ENCODE measurements at regions not wholly inside any gene's neighbourhood (a gene's known extent, or its start where the extent isn't known, plus 50 kb on each side); places are given as distances from the start of the nearest gene placed in this dataset.
A peak's percentile ranks its signal among the peaks of the same experiment; 100 is the strongest.

GRCh38 chr3:106372806-106373190, 504.0 kb upstream of the CBLB start:
- Histone ChIP-seq H3K27me3 (replicated peaks in 2 of 5; ENCODE audit: control insufficient read depth in 4 of 5, insufficient read depth in 5 of 5, low read length in 4 of 5) (no peaks in the 10 kb centered on the region), H3K4me3 (ENCODE audit: control insufficient read depth in 1 of 7, extremely low read depth in 1 of 7, insufficient read depth in 4 of 7, low read depth in 2 of 7, low read length in 6 of 7) (no peak overlapping the region), H3K4me1 (ENCODE audit: control extremely low read depth in 1 of 4, control insufficient read depth in 4 of 4, insufficient read depth in 4 of 4, low read length in 3 of 4) (no peaks in the 10 kb centered on the region), H3K36me3 (ENCODE audit: control insufficient read depth in 4 of 4, insufficient read depth in 4 of 4, low read length in 3 of 4) (no peaks in the 10 kb centered on the region), H3K27ac (ENCODE audit: insufficient read depth in 1 of 2, low read depth in 1 of 2, low read length in 2 of 2, poor library complexity in 1 of 2, severe bottlenecking in 2 of 2) (no peak overlapping the region), H3K9me3 (ENCODE audit: control extremely low read depth in 1 of 5, control insufficient read depth in 4 of 5, insufficient read depth in 2 of 5, low read depth in 1 of 5, low read length in 4 of 5) (no peaks in the 10 kb centered on the region)
- POLR2A ChIA-PET = no interaction called here
- no peak for DNase-seq
- no CpG with 5 or more reads among the region's 1 CpG for WGBS (ENCODE audit: insufficient coverage)
- CTCF ChIA-PET = no interaction called here

- Histone ChIP-seq H3K36me3 (ENCODE audit: control insufficient read depth in 4 of 4, insufficient read depth in 4 of 4, low read length in 3 of 4) (no peaks in the 10 kb centered on the region), H3K9me3 (ENCODE audit: control extremely low read depth in 1 of 5, control insufficient read depth in 4 of 5, insufficient read depth in 2 of 5, low read depth in 1 of 5, low read length in 4 of 5) (no peaks in the 10 kb centered on the region), H3K27me3 (replicated peaks in 2 of 5; ENCODE audit: control insufficient read depth in 4 of 5, insufficient read depth in 5 of 5, low read length in 4 of 5) (no peaks in the 10 kb centered on the region), H3K4me1 (ENCODE audit: control extremely low read depth in 1 of 4, control insufficient read depth in 4 of 4, insufficient read depth in 4 of 4, low read length in 3 of 4) (no peaks in the 10 kb centered on the region), H3K27ac (ENCODE audit: insufficient read depth in 1 of 2, low read depth in 1 of 2, low read length in 2 of 2, poor library complexity in 1 of 2, severe bottlenecking in 2 of 2) (no peak overlapping the region), H3K4me3 (ENCODE audit: control insufficient read depth in 1 of 7, extremely low read depth in 1 of 7, insufficient read depth in 4 of 7, low read depth in 2 of 7, low read length in 6 of 7) (no peak overlapping the region)
- POLR2A ChIA-PET = no interaction called here
- CTCF ChIA-PET = no interaction called here
- no peak for DNase-seq
- WGBS (ENCODE audit: insufficient coverage) = 98% methylated on average over 5 of the region's 5 CpGs
Observed at GRCh38 chr3:106376016-106376570, 507.3 kb upstream of the CBLB start.

GRCh38 chr3:106379251-106379750, 510.5 kb upstream of the CBLB start:
- Histone ChIP-seq H3K9me3 (ENCODE audit: control extremely low read depth in 1 of 5, control insufficient read depth in 4 of 5, insufficient read depth in 2 of 5, low read depth in 1 of 5, low read length in 4 of 5) (no peaks in the 10 kb centered on the region), H3K27me3 (replicated peaks in 2 of 5; ENCODE audit: control insufficient read depth in 4 of 5, insufficient read depth in 5 of 5, low read length in 4 of 5) (no peaks in the 10 kb centered on the region), H3K36me3 (ENCODE audit: control insufficient read depth in 4 of 4, insufficient read depth in 4 of 4, low read length in 3 of 4) (no peaks in the 10 kb centered on the region), H3K4me1 (ENCODE audit: control extremely low read depth in 1 of 4, control insufficient read depth in 4 of 4, insufficient read depth in 4 of 4, low read length in 3 of 4) (no peaks in the 10 kb centered on the region), H3K27ac (ENCODE audit: insufficient read depth in 1 of 2, low read depth in 1 of 2, low read length in 2 of 2, poor library complexity in 1 of 2, severe bottlenecking in 2 of 2) (no peak overlapping the region), H3K4me3 (ENCODE audit: control insufficient read depth in 1 of 7, extremely low read depth in 1 of 7, insufficient read depth in 4 of 7, low read depth in 2 of 7, low read length in 6 of 7) (no peak overlapping the region)
- ChIA-PET CTCF (no interaction called here), POLR2A (no interaction called here)
- 96% methylated on average over 3 of the region's 6 CpGs for WGBS (ENCODE audit: insufficient coverage)
- DNase-seq = no peak

- ChIA-PET POLR2A (no interaction called here), CTCF (no interaction called here)
- H3K27ac ChIP-seq (ENCODE audit: insufficient read depth in 1 of 2, low read depth in 1 of 2, low read length in 2 of 2, poor library complexity in 1 of 2, severe bottlenecking in 2 of 2) = no peak overlapping the region
- no peaks in the 10 kb centered on the region for H3K36me3 ChIP-seq (ENCODE audit: control insufficient read depth in 4 of 4, insufficient read depth in 4 of 4, low read length in 3 of 4)
- H3K27me3 ChIP-seq (replicated peaks in 2 of 5; ENCODE audit: control insufficient read depth in 4 of 5, insufficient read depth in 5 of 5, low read length in 4 of 5) = no peaks in the 10 kb centered on the region
- H3K9me3 ChIP-seq (ENCODE audit: control extremely low read depth in 1 of 5, control insufficient read depth in 4 of 5, insufficient read depth in 2 of 5, low read depth in 1 of 5, low read length in 4 of 5) = peaks cover 0 to 2% (median 0%) of the 10 kb centered on the region in 5 experiments
- no peak overlapping the region for H3K4me3 ChIP-seq (ENCODE audit: control insufficient read depth in 1 of 7, extremely low read depth in 1 of 7, insufficient read depth in 4 of 7, low read depth in 2 of 7, low read length in 6 of 7)
- no CpG with 5 or more reads among the region's 1 CpG for WGBS (ENCODE audit: insufficient coverage)
- DNase-seq = no peak
- H3K4me1 ChIP-seq (ENCODE audit: control extremely low read depth in 1 of 4, control insufficient read depth in 4 of 4, insufficient read depth in 4 of 4, low read length in 3 of 4) = no peaks in the 10 kb centered on the region
Observed at GRCh38 chr3:106380232-106380631, 511.4 kb upstream of the CBLB start.

GRCh38 chr3:106381286-106381938, 512.6 kb upstream of the CBLB start:
- WGBS (ENCODE audit: insufficient coverage) = 82% methylated on average over 1 of the region's 3 CpGs

GRCh38 chr3:106381939-106382335, 513.1 kb upstream of the CBLB start:
- no peaks in the 10 kb centered on the region for H3K36me3 ChIP-seq (ENCODE audit: control insufficient read depth in 4 of 4, insufficient read depth in 4 of 4, low read length in 3 of 4)
- DNase-seq = no peak
- ChIA-PET POLR2A (no interaction called here), CTCF (interaction anchor here (1.1 kb wide), 1 partner anchor 25 kb away, joined by 3 read pairs; no protein-coding TSS in a partner anchor)
- no peak overlapping the region for H3K4me3 ChIP-seq (ENCODE audit: control insufficient read depth in 1 of 7, extremely low read depth in 1 of 7, insufficient read depth in 4 of 7, low read depth in 2 of 7, low read length in 6 of 7)
- H3K27ac ChIP-seq (ENCODE audit: insufficient read depth in 1 of 2, low read depth in 1 of 2, low read length in 2 of 2, poor library complexity in 1 of 2, severe bottlenecking in 2 of 2) = no peak overlapping the region
- no peaks in the 10 kb centered on the region for H3K27me3 ChIP-seq (replicated peaks in 2 of 5; ENCODE audit: control insufficient read depth in 4 of 5, insufficient read depth in 5 of 5, low read length in 4 of 5)
- H3K9me3 ChIP-seq (ENCODE audit: control extremely low read depth in 1 of 5, control insufficient read depth in 4 of 5, insufficient read depth in 2 of 5, low read depth in 1 of 5, low read length in 4 of 5) = peaks cover 0 to 4% (median 0%) of the 10 kb centered on the region in 5 experiments
- H3K4me1 ChIP-seq (ENCODE audit: control extremely low read depth in 1 of 4, control insufficient read depth in 4 of 4, insufficient read depth in 4 of 4, low read length in 3 of 4) = peaks cover 0 to 5% (median 3%) of the 10 kb centered on the region in 4 experiments

More at GRCh38 chr3:106381286-106381938, 512.6 kb upstream of the CBLB start:
- peaks cover 0 to 5% (median 3%) of the 10 kb centered on the region in 4 experiments for H3K4me1 ChIP-seq (ENCODE audit: control extremely low read depth in 1 of 4, control insufficient read depth in 4 of 4, insufficient read depth in 4 of 4, low read length in 3 of 4)
- peaks cover 0 to 4% (median 0%) of the 10 kb centered on the region in 5 experiments for H3K9me3 ChIP-seq (ENCODE audit: control extremely low read depth in 1 of 5, control insufficient read depth in 4 of 5, insufficient read depth in 2 of 5, low read depth in 1 of 5, low read length in 4 of 5)
- DNase-seq = no peak
- POLR2A ChIA-PET = no interaction called here
- no peak overlapping the region for H3K4me3 ChIP-seq (ENCODE audit: control insufficient read depth in 1 of 7, extremely low read depth in 1 of 7, insufficient read depth in 4 of 7, low read depth in 2 of 7, low read length in 6 of 7)
- H3K27me3 ChIP-seq (replicated peaks in 2 of 5; ENCODE audit: control insufficient read depth in 4 of 5, insufficient read depth in 5 of 5, low read length in 4 of 5) = no peaks in the 10 kb centered on the region
- H3K27ac ChIP-seq (ENCODE audit: insufficient read depth in 1 of 2, low read depth in 1 of 2, low read length in 2 of 2, poor library complexity in 1 of 2, severe bottlenecking in 2 of 2) = no peak overlapping the region
- CTCF ChIA-PET = interaction anchor here (1.1 kb wide), 1 partner anchor 24 kb away, joined by 3 read pairs; no protein-coding TSS in a partner anchor
- H3K36me3 ChIP-seq (ENCODE audit: control insufficient read depth in 4 of 4, insufficient read depth in 4 of 4, low read length in 3 of 4) = no peaks in the 10 kb centered on the region

- 11% methylated on average over 3 of the region's 3 CpGs for WGBS (ENCODE audit: insufficient coverage)
- POLR2A ChIA-PET = no interaction called here
Observed at GRCh38 chr3:106386050-106386449, 517.2 kb upstream of the CBLB start.

More at GRCh38 chr3:106386050-106386449, 517.2 kb upstream of the CBLB start:
- peaks cover 0 to 4% (median 0%) of the 10 kb centered on the region in 5 experiments for H3K9me3 ChIP-seq (ENCODE audit: control extremely low read depth in 1 of 5, control insufficient read depth in 4 of 5, insufficient read depth in 2 of 5, low read depth in 1 of 5, low read length in 4 of 5)
- H3K27ac ChIP-seq (ENCODE audit: insufficient read depth in 1 of 2, low read depth in 1 of 2, low read length in 2 of 2, poor library complexity in 1 of 2, severe bottlenecking in 2 of 2) = no peak overlapping the region
- H3K4me3 ChIP-seq (ENCODE audit: control insufficient read depth in 1 of 7, extremely low read depth in 1 of 7, insufficient read depth in 4 of 7, low read depth in 2 of 7, low read length in 6 of 7) = no peak overlapping the region
- no peaks in the 10 kb centered on the region for H3K27me3 ChIP-seq (replicated peaks in 2 of 5; ENCODE audit: control insufficient read depth in 4 of 5, insufficient read depth in 5 of 5, low read length in 4 of 5)
- no peaks in the 10 kb centered on the region for H3K36me3 ChIP-seq (ENCODE audit: control insufficient read depth in 4 of 4, insufficient read depth in 4 of 4, low read length in 3 of 4)
- DNase-seq = peak; percentile 14 to 57 (median 42)
- CTCF ChIA-PET = no interaction called here
- H3K4me1 ChIP-seq (ENCODE audit: control extremely low read depth in 1 of 4, control insufficient read depth in 4 of 4, insufficient read depth in 4 of 4, low read length in 3 of 4) = peaks cover 0 to 5% (median 3%) of the 10 kb centered on the region in 4 experiments

Data from common myeloid progenitor, CD34-positive (primary cell).